ENCODE measurements at regions not wholly inside any gene's neighbourhood (a gene's known extent, or its start where the extent isn't known, plus 50 kb on each side); places are given as distances from the start of the nearest gene placed in this dataset.

- TF ChIP-seq MYC (IDR thresholded peaks at IDR 0.05; ENCODE audit: low read depth, low read length): no peak
- no peak for TF ChIP-seq MAX (IDR thresholded peaks at IDR 0.05; ENCODE audit: low read depth, low read length)
- no peak for TF ChIP-seq CTCF (IDR thresholded peaks at IDR 0.05; ENCODE audit: low read depth, low read length)
- TF ChIP-seq POLR2A (IDR thresholded peaks at IDR 0.05; ENCODE audit: extremely low read depth, insufficient read length): no peak
- H3K4me3 ChIP-seq (ENCODE audit: low read depth, low read length): no peak overlapping the region
- no peak for DNase-seq (ENCODE audit: low read depth)
These were observed 86.1 kb upstream of the EZR start for GRCh38 chr6:158905277-158905676.

- no peak for DNase-seq (ENCODE audit: low read depth)
- no peak for TF ChIP-seq MYC (IDR thresholded peaks at IDR 0.05; ENCODE audit: low read depth, low read length)
- TF ChIP-seq CTCF (IDR thresholded peaks at IDR 0.05; ENCODE audit: low read depth, low read length): no peak
- TF ChIP-seq MAX (IDR thresholded peaks at IDR 0.05; ENCODE audit: low read depth, low read length): no peak
- TF ChIP-seq POLR2A (IDR thresholded peaks at IDR 0.05; ENCODE audit: extremely low read depth, insufficient read length): no peak
- no peak overlapping the region for H3K4me3 ChIP-seq (ENCODE audit: low read depth, low read length)
These were observed 84.6 kb upstream of the EZR start for GRCh38 chr6:158903801-158904200.

GRCh38 chr6:158900663-158901312, 81.6 kb upstream of the EZR start:
- TF ChIP-seq MAX (IDR thresholded peaks at IDR 0.05; ENCODE audit: low read depth, low read length) (no peak), POLR2A (IDR thresholded peaks at IDR 0.05; ENCODE audit: extremely low read depth, insufficient read length) (no peak), CTCF (IDR thresholded peaks at IDR 0.05; ENCODE audit: low read depth, low read length) (no peak), MYC (IDR thresholded peaks at IDR 0.05; ENCODE audit: low read depth, low read length) (no peak)
- no peak overlapping the region for H3K4me3 ChIP-seq (ENCODE audit: low read depth, low read length)
- no peak for DNase-seq (ENCODE audit: low read depth)

- TF ChIP-seq POLR2A (IDR thresholded peaks at IDR 0.05; ENCODE audit: extremely low read depth, insufficient read length) (no peak), MYC (IDR thresholded peaks at IDR 0.05; ENCODE audit: low read depth, low read length) (no peak), CTCF (IDR thresholded peaks at IDR 0.05; ENCODE audit: low read depth, low read length) (no peak), MAX (IDR thresholded peaks at IDR 0.05; ENCODE audit: low read depth, low read length) (no peak)
- no peak overlapping the region for H3K4me3 ChIP-seq (ENCODE audit: low read depth, low read length)
- no peak for DNase-seq (ENCODE audit: low read depth)
These were observed 78.1 kb upstream of the EZR start for GRCh38 chr6:158897236-158897635.

- TF ChIP-seq POLR2A (IDR thresholded peaks at IDR 0.05; ENCODE audit: extremely low read depth, insufficient read length): no peak
- TF ChIP-seq MAX (IDR thresholded peaks at IDR 0.05; ENCODE audit: low read depth, low read length): no peak
- TF ChIP-seq CTCF (IDR thresholded peaks at IDR 0.05; ENCODE audit: low read depth, low read length): no peak
- no peak for TF ChIP-seq MYC (IDR thresholded peaks at IDR 0.05; ENCODE audit: low read depth, low read length)
- no peak for DNase-seq (ENCODE audit: low read depth)
- H3K4me3 ChIP-seq (ENCODE audit: low read depth, low read length): no peak overlapping the region
These were observed 76.5 kb upstream of the EZR start for GRCh38 chr6:158895661-158896060.
